HEK293T (cell line): ENCODE measurements at regions not wholly inside any gene's neighbourhood (a gene's known extent, or its start where the extent isn't known, plus 50 kb on each side); places are given as distances from the start of the nearest gene placed in this dataset.

Experiments used
- CTCF ChIA-PET: fragments of 350-600 bp; formaldehyde crosslinking; extraction: SDS; loops from one replicate; lab custom pipeline; 2021; ENCODE audit warnings: antibody characterized with exemption, inconsistent platforms; lab: Yijun Ruan, JAX
- POLR2A ChIA-PET: fragments of 350-600 bp; formaldehyde crosslinking; extraction: SDS; loops from one replicate; lab custom pipeline; 2020; ENCODE audit warnings: antibody characterized with exemption, inconsistent platforms; lab: Yijun Ruan, JAX
- DNase-seq: peaks from one replicate; pipeline ENCODE4 v3.0.0; 2012; ENCODE audit warnings: mixed read lengths; ENCODE audit errors: extremely low spot score
- ARNT ChIP-seq: fragments of 450-650 bp; IDR thresholded peaks from 2 replicates; pipeline ENCODE4 v1.6.1; 2017; ENCODE audit warnings: mild to moderate bottlenecking
- BHLHE40 ChIP-seq: fragments of 450-650 bp; IDR thresholded peaks from 2 replicates; pipeline ENCODE4 v1.6.1; 2016; ENCODE audit warnings: mild to moderate bottlenecking, moderate library complexity, borderline replicate concordance
- CTBP1 ChIP-seq: fragments of 450-650 bp; IDR thresholded peaks from 2 replicates; pipeline ENCODE4 v1.6.1; 2016; ENCODE audit warnings: borderline replicate concordance
- ELF4 ChIP-seq: fragments of 450-650 bp; IDR thresholded peaks from 2 replicates; pipeline ENCODE4 v1.6.1; 2017; ENCODE audit warnings: antibody characterized with exemption
- FOXA1 ChIP-seq: fragments of 450-650 bp; IDR thresholded peaks from 2 replicates; pipeline ENCODE4 v1.6.1; 2016; ENCODE audit warnings: mild to moderate bottlenecking
- FOXK2 ChIP-seq: fragments of 450-650 bp; IDR thresholded peaks from 2 replicates; pipeline ENCODE4 v1.6.1; 2016; ENCODE audit warnings: mild to moderate bottlenecking
- FOXM1 ChIP-seq: fragments of 450-650 bp; IDR thresholded peaks from 2 replicates; pipeline ENCODE4 v1.6.1; 2017; ENCODE audit warnings: mild to moderate bottlenecking, borderline replicate concordance
- HDGF ChIP-seq: fragments of 450-650 bp; IDR thresholded peaks from 2 replicates; pipeline ENCODE4 v1.6.1; 2017; ENCODE audit warnings: antibody characterized with exemption, borderline replicate concordance
- L3MBTL2 ChIP-seq: fragments of 450-650 bp; conservative IDR thresholded peaks from 2 replicates; pipeline ENCODE4 v1.6.1; 2016; ENCODE audit warnings: mild to moderate bottlenecking
- LEF1 ChIP-seq: fragments of 450-650 bp; IDR thresholded peaks from 2 replicates; pipeline ENCODE4 v1.6.1; 2017; ENCODE audit warnings: mild to moderate bottlenecking, borderline replicate concordance
- NFRKB ChIP-seq: fragments of 450-650 bp; IDR thresholded peaks from 2 replicates; pipeline ENCODE4 v1.6.1; 2016; ENCODE audit warnings: mild to moderate bottlenecking, moderate library complexity
- PKNOX1 ChIP-seq: fragments of 450-650 bp; IDR thresholded peaks from 2 replicates; pipeline ENCODE4 v1.6.1; 2016
- SP1 ChIP-seq: fragments of 450-650 bp; IDR thresholded peaks from 2 replicates; pipeline ENCODE4 v1.6.1; 2017
- SUZ12 ChIP-seq: fragments of 450-650 bp; IDR thresholded peaks from 2 replicates; pipeline ENCODE4 v1.6.1; 2016; ENCODE audit warnings: mild to moderate bottlenecking
- TARDBP ChIP-seq: fragments of 450-650 bp; IDR thresholded peaks from 2 replicates; pipeline ENCODE4 v1.6.1; 2016
- ZNF384 ChIP-seq: fragments of 450-650 bp; IDR thresholded peaks from 2 replicates; pipeline ENCODE4 v1.6.1; 2016

GRCh38 chr5:89213573-89213972 lies 330.6 kb upstream of the MEF2C start:
- TF ChIP-seq FOXA1 (no peak), HDGF (no peak), SUZ12 (no peak), PKNOX1 (no peak), CTBP1 (no peak), ELF4 (no peak), NFRKB (no peak), BHLHE40 (no peak), FOXK2 (no peak), L3MBTL2 (no peak), FOXM1 (no peak), SP1 (no peak)
- CTCF ChIA-PET: no interaction called here
- POLR2A ChIA-PET: no interaction called here
- DNase-seq: no peak

GRCh38 chr5:89211836-89212235 lies 328.9 kb upstream of the MEF2C start:
- ChIA-PET POLR2A (no interaction called here), CTCF (no interaction called here)
- TF ChIP-seq HDGF (no peak), FOXA1 (no peak), CTBP1 (no peak), PKNOX1 (no peak), ARNT (no peak)
- no peak for DNase-seq

GRCh38 chr5:89208811-89209210 lies 325.8 kb upstream of the MEF2C start:
- DNase-seq: no peak
- ChIA-PET POLR2A (no interaction called here), CTCF (no interaction called here)
- TF ChIP-seq LEF1: no peak
- TF ChIP-seq TARDBP: no peak

- CTCF ChIA-PET: no interaction called here
These were observed 325.4 kb upstream of the MEF2C start for GRCh38 chr5:89208392-89208791.

GRCh38 chr5:89204756-89205155 lies 321.8 kb upstream of the MEF2C start:
- TF ChIP-seq SUZ12: no peak
- TF ChIP-seq NFRKB: no peak
- TF ChIP-seq HDGF: no peak
- no peak for TF ChIP-seq L3MBTL2
- TF ChIP-seq FOXA1: no peak
- no peak for TF ChIP-seq FOXK2
- TF ChIP-seq BHLHE40: no peak
- no peak for TF ChIP-seq LEF1
- no peak for TF ChIP-seq ARNT
- no peak for TF ChIP-seq SP1
- DNase-seq: no peak
- ChIA-PET CTCF (interaction anchor here (0.7 kb wide), 1 partner anchor 30 kb away, joined by 4 read pairs; no protein-coding TSS in a partner anchor), POLR2A (no interaction called here)

More at GRCh38 chr5:89208392-89208791, 325.4 kb upstream of the MEF2C start:
- TF ChIP-seq NFRKB: no peak
- no peak for TF ChIP-seq HDGF
- TF ChIP-seq BHLHE40: no peak
- no peak for TF ChIP-seq LEF1
- no peak for TF ChIP-seq L3MBTL2
- POLR2A ChIA-PET: no interaction called here
- DNase-seq: no peak

- ChIA-PET CTCF (no interaction called here), POLR2A (no interaction called here)
- TF ChIP-seq NFRKB (no peak), HDGF (no peak), CTBP1 (no peak), SUZ12 (no peak), ELF4 (no peak), ZNF384 (no peak), TARDBP (no peak), FOXK2 (no peak), FOXA1 (no peak), ARNT (no peak), LEF1 (no peak), BHLHE40 (no peak), PKNOX1 (no peak), L3MBTL2 (no peak), SP1 (no peak), FOXM1 (no peak)
These were observed 320.6 kb upstream of the MEF2C start for GRCh38 chr5:89203611-89204010.

GRCh38 chr5:89200899-89201298 lies 317.9 kb upstream of the MEF2C start:
- ChIA-PET POLR2A (no interaction called here), CTCF (no interaction called here)
- no peak for DNase-seq
- TF ChIP-seq L3MBTL2 (no peak), ARNT (no peak)

More at GRCh38 chr5:89203611-89204010, 320.6 kb upstream of the MEF2C start:
- DNase-seq: no peak
